CD4-positive, alpha-beta T cell (primary cell): ENCODE measurements at regions not wholly inside any gene's neighbourhood (a gene's known extent, or its start where the extent isn't known, plus 50 kb on each side); places are given as distances from the start of the nearest gene placed in this dataset.

ENCODE experiments used
- ATAC-seq: fragments of 200-7000 bp; cut with Tn5 transposase; one replicate; pipeline ENCODE4 v1.10.0; 2022; ENCODE audit warnings: mild to moderate bottlenecking; ENCODE audit not compliant: poor library complexity
- CTCF ChIA-PET: fragments of 350-600 bp; sonication (Branson Sonifier 250); formaldehyde crosslinking; loops from one replicate; lab custom pipeline; 2021; ENCODE audit warnings: antibody characterized with exemption, inconsistent platforms; lab: Charles Lee
- POLR2A ChIA-PET: fragments of 350-600 bp; sonication (Branson Sonifier 250); formaldehyde crosslinking; loops from one replicate; lab custom pipeline; 2021; ENCODE audit warnings: antibody characterized with exemption, inconsistent platforms; lab: Charles Lee
- DNase-seq, 14 experiments: peaks; one replicate each; pipeline ENCODE4 v3.0.0-alpha.2; 2013 to 2020; ENCODE audit warnings: mixed read lengths in 2 of 14
- H3K27ac ChIP-seq, 2 donors: one replicate each; pipeline versions ENCODE4 v1.5.1 to v1.7.0; 2013; ENCODE audit warnings: low read length in 2 of 2, low read depth in 1 of 2, mild to moderate bottlenecking in 1 of 2
- H3K27me3 ChIP-seq, 2 experiments: 1 replicate in 1 of 2; 2 replicates in 1 of 2; pipeline versions ENCODE4 v1.6.1 to v1.7.0; 2013; ENCODE audit warnings: low read length in 2 of 2, control low read depth in 1 of 2, mild to moderate bottlenecking in 1 of 2, moderate library complexity in 1 of 2; ENCODE audit not compliant: insufficient read depth in 2 of 2, control insufficient read depth in 1 of 2
- H3K36me3 ChIP-seq: one replicate; pipeline ENCODE4 v1.6.1; 2013; ENCODE audit warnings: low read length, control low read depth; ENCODE audit not compliant: insufficient read depth
- H3K4me1 ChIP-seq: one replicate; pipeline ENCODE4 v1.6.1; 2013; ENCODE audit warnings: low read length, control low read depth; ENCODE audit not compliant: insufficient read depth
- H3K4me3 ChIP-seq: one replicate; pipeline ENCODE4 v1.5.1; 2013; ENCODE audit warnings: mild to moderate bottlenecking, low read length, moderate library complexity
- H3K9me3 ChIP-seq, 2 experiments: 1 replicate in 1 of 2; 2 replicates in 1 of 2; pipeline versions ENCODE4 v1.6.1 to v1.7.0; 2013; ENCODE audit warnings: low read length in 2 of 2, mild to moderate bottlenecking in 2 of 2, control low read depth in 1 of 2, moderate library complexity in 1 of 2; ENCODE audit not compliant: control insufficient read depth in 1 of 2, insufficient read depth in 1 of 2
- H3K27ac Mint-ChIP-seq: one replicate; pipeline ENCODE4 v1.8.0; 2020; ENCODE audit warnings: mixed read lengths
- H3K27me3 Mint-ChIP-seq: one replicate; pipeline ENCODE4 v1.8.0; 2021; ENCODE audit warnings: mixed read lengths
- H3K36me3 Mint-ChIP-seq: one replicate; pipeline ENCODE4 v1.8.0; 2021; ENCODE audit warnings: low read depth, mixed read lengths
- H3K4me1 Mint-ChIP-seq: one replicate; pipeline ENCODE4 v1.8.0; 2021; ENCODE audit warnings: low read depth, mixed read lengths
- H3K4me3 Mint-ChIP-seq: one replicate; pipeline ENCODE4 v1.8.0; 2020; ENCODE audit warnings: mild to moderate bottlenecking, mixed read lengths
- H3K9me3 Mint-ChIP-seq: one replicate; pipeline ENCODE4 v1.8.0; 2020; ENCODE audit warnings: mixed read lengths
- CTCF ChIP-seq: fragments of 200-600 bp; IDR thresholded peaks from one replicate; pipeline ENCODE4 v1.8.0; 2022; ENCODE audit warnings: antibody characterized with exemption, mild to moderate bottlenecking
- intact Hi-C, 2 experiments: fragments of 100-400 bp; cut with DNase I in 1 of 2; cut with micrococcal nuclease in 1 of 2; formaldehyde crosslinking; loops; one replicate each; pipeline versions ENCODE4 v1.15.1 to v1.9.0; 2023 to 2025; cut with DNase I, micrococcal nuclease

DNA sequence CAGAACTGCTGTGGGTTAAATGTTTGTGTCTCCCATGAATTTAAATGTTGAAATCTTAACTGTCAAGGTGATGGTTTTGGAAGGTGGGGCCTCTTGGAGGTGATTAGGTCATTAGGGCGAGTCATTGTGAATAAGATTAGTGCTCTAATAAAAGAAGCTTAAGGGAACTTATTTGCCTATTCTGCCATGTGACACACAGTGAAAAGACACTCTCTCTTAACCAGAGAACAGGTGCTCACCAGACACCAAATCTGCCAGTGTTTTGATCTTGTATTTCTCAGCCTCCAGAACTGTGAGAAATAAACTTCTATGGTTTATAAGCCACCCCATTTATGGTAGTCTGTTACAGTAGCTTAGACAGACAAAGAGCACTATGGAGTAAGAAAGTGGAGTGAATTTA, 117.9 kb upstream of the SV2C start:
- Mint-ChIP-seq H3K4me3 (no peak overlapping the region), H3K9me3 (peaks cover 4% of the 10 kb centered on the region), H3K27me3 (peaks cover 41% of the 10 kb centered on the region), H3K27ac (no peak overlapping the region), H3K36me3 (no peaks in the 10 kb centered on the region), H3K4me1 (no peaks in the 10 kb centered on the region)
- no peak for TF ChIP-seq CTCF
- Histone ChIP-seq H3K27me3 (peaks cover 6 to 7% of the 10 kb centered on the region in 2 experiments), H3K4me1 (no peaks in the 10 kb centered on the region), H3K9me3 (peaks cover 0 to 8% of the 10 kb centered on the region in 2 experiments), H3K4me3 (no peak overlapping the region), H3K36me3 (no peaks in the 10 kb centered on the region), H3K27ac (no peak overlapping the region)
- intact Hi-C loops: no loop called here
- ATAC-seq (no peak), DNase-seq (no peak)
- ChIA-PET CTCF (no interaction called here), POLR2A (no interaction called here)

- ATAC-seq (no peak), DNase-seq (peak in 3 of 14 experiments; percentile 5 to 8 (median 6))
- intact Hi-C loops: no loop called here
- H3K4me3 Mint-ChIP-seq: no peak overlapping the region
- H3K36me3 ChIP-seq: no peaks in the 10 kb centered on the region
- H3K27ac Mint-ChIP-seq: no peak overlapping the region
- H3K27me3 ChIP-seq: peaks cover 6 to 7% of the 10 kb centered on the region in 2 experiments
- no peak for TF ChIP-seq CTCF
- H3K4me3 ChIP-seq: no peak overlapping the region
- no peaks in the 10 kb centered on the region for H3K4me1 ChIP-seq
- H3K9me3 ChIP-seq: peaks cover 0 to 8% of the 10 kb centered on the region in 2 experiments
- ChIA-PET POLR2A (no interaction called here), CTCF (no interaction called here)
- peaks cover 46% of the 10 kb centered on the region for H3K27me3 Mint-ChIP-seq
- peaks cover 4% of the 10 kb centered on the region for H3K9me3 Mint-ChIP-seq
- no peaks in the 10 kb centered on the region for H3K4me1 Mint-ChIP-seq
- no peak overlapping the region for H3K27ac ChIP-seq
- H3K36me3 Mint-ChIP-seq: no peaks in the 10 kb centered on the region
Observed at GRCh38 chr5:75964008-75964407, 119.2 kb upstream of the SV2C start.

DNA sequence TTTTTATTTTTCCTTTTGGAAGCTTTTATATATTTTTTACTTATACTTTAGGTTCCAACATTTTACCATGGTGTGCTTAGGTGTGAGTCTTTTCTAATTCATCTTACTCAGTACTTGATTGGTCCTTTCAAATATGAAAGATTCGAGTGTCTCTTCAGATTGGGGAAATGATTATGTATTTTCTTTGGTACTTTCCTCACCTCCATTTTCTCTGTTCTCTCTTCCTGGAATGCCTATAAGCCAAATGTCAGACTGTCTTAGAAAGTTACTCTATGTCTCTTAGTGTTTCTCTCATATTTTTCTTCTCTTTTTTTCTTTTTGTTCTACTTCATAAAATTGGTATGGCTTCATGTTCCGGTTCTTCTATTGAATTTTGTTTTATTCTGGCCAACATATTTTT, 119.6 kb upstream of the SV2C start:
- no peak overlapping the region for H3K4me3 Mint-ChIP-seq
- H3K9me3 Mint-ChIP-seq: peaks cover 1% of the 10 kb centered on the region
- Histone ChIP-seq H3K4me1 (no peaks in the 10 kb centered on the region), H3K27ac (no peak overlapping the region), H3K9me3 (peaks cover 0 to 8% of the 10 kb centered on the region in 2 experiments), H3K36me3 (no peaks in the 10 kb centered on the region), H3K27me3 (peaks cover 6 to 7% of the 10 kb centered on the region in 2 experiments), H3K4me3 (no peak overlapping the region)
- intact Hi-C loops: no loop called here
- H3K4me1 Mint-ChIP-seq: no peaks in the 10 kb centered on the region
- ATAC-seq (no peak), DNase-seq (no peak)
- peaks cover 46% of the 10 kb centered on the region for H3K27me3 Mint-ChIP-seq
- H3K36me3 Mint-ChIP-seq: no peaks in the 10 kb centered on the region
- no peak overlapping the region for H3K27ac Mint-ChIP-seq
- TF ChIP-seq CTCF: no peak
- CTCF ChIA-PET: no interaction called here
- POLR2A ChIA-PET: no interaction called here
